Keratinocyte (primary cell): ENCODE measurements at regions not wholly inside any gene's neighbourhood (a gene's known extent, or its start where the extent isn't known, plus 50 kb on each side); places are given as distances from the start of the nearest gene placed in this dataset.

ENCODE experiments used
- CTCF ChIP-seq, 3 experiments: IDR thresholded peaks in 1 of 3; conservative IDR thresholded peaks in 1 of 3; optimal IDR thresholded peaks in 1 of 3; 2 replicates in 2 of 3; 3 replicates in 1 of 3; pipeline versions ENCODE3 to v1.5.1; 2011; ENCODE audit warnings: low read length in 3 of 3, mild to moderate bottlenecking in 3 of 3, moderate library complexity in 2 of 3, control low read depth in 1 of 3, inconsistent platforms in 1 of 3; ENCODE audit not compliant: insufficient read depth in 2 of 3; ENCODE audit errors: extremely low read depth in 1 of 3
- EZH2 ChIP-seq: IDR thresholded peaks from one replicate; pipeline ENCODE4 v1.6.1; 2012; ENCODE audit warnings: inconsistent platforms, mild to moderate bottlenecking, low read length, moderate library complexity

GRCh38 chr10:25851548-25851947 is 82.5 kb upstream of the MYO3A start:
- TF ChIP-seq CTCF (optimal IDR thresholded peaks at IDR 0.05 in 1 of 3, IDR thresholded peaks at IDR 0.05 in 1 of 3, conservative IDR thresholded peaks at IDR 0.05 in 1 of 3; ENCODE audit: extremely low read depth in 1 of 3, insufficient read depth in 2 of 3, low read length in 3 of 3) (no peak), EZH2 (no peak)
